Ishikawa (cell line): ENCODE measurements at regions not wholly inside any gene's neighbourhood (a gene's known extent, or its start where the extent isn't known, plus 50 kb on each side); places are given as distances from the start of the nearest gene placed in this dataset.

ENCODE experiments used
- CEBPB ChIP-seq: IDR thresholded peaks from 2 replicates; pipeline ENCODE4 v1.6.1; 2012
- CREB1 ChIP-seq: IDR thresholded peaks from 2 replicates; pipeline ENCODE4 v1.6.1; 2012; ENCODE audit warnings: low read depth
- EGR1 ChIP-seq: IDR thresholded peaks from 2 replicates; pipeline ENCODE4 v1.6.1; 2012
- EP300 ChIP-seq: IDR thresholded peaks from 2 replicates; pipeline ENCODE4 v1.6.1; 2012; ENCODE audit warnings: borderline replicate concordance
- FOXM1 ChIP-seq: IDR thresholded peaks from 2 replicates; pipeline ENCODE4 v1.6.1; 2012; ENCODE audit warnings: low read depth, borderline replicate concordance
- NFIC ChIP-seq: IDR thresholded peaks from 2 replicates; pipeline ENCODE4 v1.6.1; 2012
- RAD21 ChIP-seq: IDR thresholded peaks from 2 replicates; pipeline ENCODE4 v1.6.1; 2012; ENCODE audit warnings: low read depth
- TAF1 ChIP-seq: IDR thresholded peaks from 2 replicates; pipeline ENCODE4 v1.6.1; 2012; ENCODE audit warnings: low read depth, mild to moderate bottlenecking
- TCF12 ChIP-seq: IDR thresholded peaks from 2 replicates; pipeline ENCODE4 v1.6.1; 2012; ENCODE audit warnings: low read depth
- YY1 ChIP-seq: IDR thresholded peaks from 2 replicates; pipeline ENCODE4 v1.6.1; 2012; ENCODE audit warnings: low read depth
- TF ChIP-seq, protein P1 (sequence below): IDR thresholded peaks from 2 replicates; pipeline ENCODE4 v1.6.1; 2012
- TF ChIP-seq, protein P2 (sequence below): IDR thresholded peaks from 2 replicates; pipeline ENCODE4 v1.6.1; 2012
- TF ChIP-seq, protein P3 (sequence below): IDR thresholded peaks from 2 replicates; pipeline ENCODE4 v1.6.1; 2012; ENCODE audit warnings: low read depth, mild to moderate bottlenecking

DNA sequence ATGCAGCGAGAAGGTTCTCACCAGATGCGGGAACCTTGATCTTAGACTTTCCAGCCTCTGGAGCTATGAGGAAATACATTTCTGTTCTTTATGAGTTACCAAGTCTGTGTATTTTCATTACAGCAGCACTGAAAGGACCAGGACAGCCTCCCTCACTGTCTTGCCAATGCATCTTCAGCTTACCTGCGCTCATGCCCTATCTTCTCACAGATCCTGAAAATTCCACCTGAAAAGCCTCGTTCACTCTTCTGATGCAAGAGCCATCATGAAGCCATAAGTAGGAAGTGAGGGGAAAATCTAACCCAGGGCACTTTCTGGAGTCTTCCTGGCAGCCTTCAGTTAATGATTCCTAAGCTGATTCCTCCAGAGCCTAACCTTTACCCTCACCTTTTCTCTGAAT, 194.0 kb downstream of the SALL1 start:
- TF ChIP-seq, protein P1, sequence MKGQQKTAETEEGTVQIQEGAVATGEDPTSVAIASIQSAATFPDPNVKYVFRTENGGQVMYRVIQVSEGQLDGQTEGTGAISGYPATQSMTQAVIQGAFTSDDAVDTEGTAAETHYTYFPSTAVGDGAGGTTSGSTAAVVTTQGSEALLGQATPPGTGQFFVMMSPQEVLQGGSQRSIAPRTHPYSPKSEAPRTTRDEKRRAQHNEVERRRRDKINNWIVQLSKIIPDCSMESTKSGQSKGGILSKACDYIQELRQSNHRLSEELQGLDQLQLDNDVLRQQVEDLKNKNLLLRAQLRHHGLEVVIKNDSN, result no peak
- TF ChIP-seq NFIC (no peak), YY1 (no peak), TAF1 (no peak), TCF12 (no peak), FOXM1 (no peak), EP300 (no peak), CREB1 (no peak), RAD21 (no peak), EGR1 (no peak), CEBPB (no peak)
- TF ChIP-seq, protein P2, sequence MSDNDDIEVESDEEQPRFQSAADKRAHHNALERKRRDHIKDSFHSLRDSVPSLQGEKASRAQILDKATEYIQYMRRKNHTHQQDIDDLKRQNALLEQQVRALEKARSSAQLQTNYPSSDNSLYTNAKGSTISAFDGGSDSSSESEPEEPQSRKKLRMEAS, result no peak
- TF ChIP-seq, protein P3, sequence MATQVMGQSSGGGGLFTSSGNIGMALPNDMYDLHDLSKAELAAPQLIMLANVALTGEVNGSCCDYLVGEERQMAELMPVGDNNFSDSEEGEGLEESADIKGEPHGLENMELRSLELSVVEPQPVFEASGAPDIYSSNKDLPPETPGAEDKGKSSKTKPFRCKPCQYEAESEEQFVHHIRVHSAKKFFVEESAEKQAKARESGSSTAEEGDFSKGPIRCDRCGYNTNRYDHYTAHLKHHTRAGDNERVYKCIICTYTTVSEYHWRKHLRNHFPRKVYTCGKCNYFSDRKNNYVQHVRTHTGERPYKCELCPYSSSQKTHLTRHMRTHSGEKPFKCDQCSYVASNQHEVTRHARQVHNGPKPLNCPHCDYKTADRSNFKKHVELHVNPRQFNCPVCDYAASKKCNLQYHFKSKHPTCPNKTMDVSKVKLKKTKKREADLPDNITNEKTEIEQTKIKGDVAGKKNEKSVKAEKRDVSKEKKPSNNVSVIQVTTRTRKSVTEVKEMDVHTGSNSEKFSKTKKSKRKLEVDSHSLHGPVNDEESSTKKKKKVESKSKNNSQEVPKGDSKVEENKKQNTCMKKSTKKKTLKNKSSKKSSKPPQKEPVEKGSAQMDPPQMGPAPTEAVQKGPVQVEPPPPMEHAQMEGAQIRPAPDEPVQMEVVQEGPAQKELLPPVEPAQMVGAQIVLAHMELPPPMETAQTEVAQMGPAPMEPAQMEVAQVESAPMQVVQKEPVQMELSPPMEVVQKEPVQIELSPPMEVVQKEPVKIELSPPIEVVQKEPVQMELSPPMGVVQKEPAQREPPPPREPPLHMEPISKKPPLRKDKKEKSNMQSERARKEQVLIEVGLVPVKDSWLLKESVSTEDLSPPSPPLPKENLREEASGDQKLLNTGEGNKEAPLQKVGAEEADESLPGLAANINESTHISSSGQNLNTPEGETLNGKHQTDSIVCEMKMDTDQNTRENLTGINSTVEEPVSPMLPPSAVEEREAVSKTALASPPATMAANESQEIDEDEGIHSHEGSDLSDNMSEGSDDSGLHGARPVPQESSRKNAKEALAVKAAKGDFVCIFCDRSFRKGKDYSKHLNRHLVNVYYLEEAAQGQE, result no peak
